A673 (cell line): ENCODE measurements at regions not wholly inside any gene's neighbourhood (a gene's known extent, or its start where the extent isn't known, plus 50 kb on each side); places are given as distances from the start of the nearest gene placed in this dataset.

Source experiments
- EZH2 ChIP-seq: fragments of 200-600 bp; sonication (generic); IDR thresholded peaks from 2 replicates; pipeline ENCODE4 v1.6.1; 2017; ENCODE audit warnings: borderline replicate concordance, low read depth, mild to moderate bottlenecking, mixed read lengths, antibody characterized with exemption, low read length; ENCODE audit not compliant: poor library complexity, severe bottlenecking
- TF ChIP-seq, protein P1 (sequence below): fragments of 300-800, 200-600 bp; sonication (generic); conservative IDR thresholded peaks from 2 replicates; pipeline ENCODE4 v1.5.1; 2017; ENCODE audit warnings: low read depth, mild to moderate bottlenecking, antibody characterized with exemption, low read length, moderate library complexity, mixed read lengths

- TF ChIP-seq, protein P1, sequence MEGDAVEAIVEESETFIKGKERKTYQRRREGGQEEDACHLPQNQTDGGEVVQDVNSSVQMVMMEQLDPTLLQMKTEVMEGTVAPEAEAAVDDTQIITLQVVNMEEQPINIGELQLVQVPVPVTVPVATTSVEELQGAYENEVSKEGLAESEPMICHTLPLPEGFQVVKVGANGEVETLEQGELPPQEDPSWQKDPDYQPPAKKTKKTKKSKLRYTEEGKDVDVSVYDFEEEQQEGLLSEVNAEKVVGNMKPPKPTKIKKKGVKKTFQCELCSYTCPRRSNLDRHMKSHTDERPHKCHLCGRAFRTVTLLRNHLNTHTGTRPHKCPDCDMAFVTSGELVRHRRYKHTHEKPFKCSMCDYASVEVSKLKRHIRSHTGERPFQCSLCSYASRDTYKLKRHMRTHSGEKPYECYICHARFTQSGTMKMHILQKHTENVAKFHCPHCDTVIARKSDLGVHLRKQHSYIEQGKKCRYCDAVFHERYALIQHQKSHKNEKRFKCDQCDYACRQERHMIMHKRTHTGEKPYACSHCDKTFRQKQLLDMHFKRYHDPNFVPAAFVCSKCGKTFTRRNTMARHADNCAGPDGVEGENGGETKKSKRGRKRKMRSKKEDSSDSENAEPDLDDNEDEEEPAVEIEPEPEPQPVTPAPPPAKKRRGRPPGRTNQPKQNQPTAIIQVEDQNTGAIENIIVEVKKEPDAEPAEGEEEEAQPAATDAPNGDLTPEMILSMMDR: peak; percentile 66
- TF ChIP-seq EZH2: no peak
Observed at GRCh38 chr2:59301466-59302402, 1060.6 kb upstream of the FANCL start.
